ENCODE measurements at regions not wholly inside any gene's neighbourhood (a gene's known extent, or its start where the extent isn't known, plus 50 kb on each side); places are given as distances from the start of the nearest gene placed in this dataset.

DNA sequence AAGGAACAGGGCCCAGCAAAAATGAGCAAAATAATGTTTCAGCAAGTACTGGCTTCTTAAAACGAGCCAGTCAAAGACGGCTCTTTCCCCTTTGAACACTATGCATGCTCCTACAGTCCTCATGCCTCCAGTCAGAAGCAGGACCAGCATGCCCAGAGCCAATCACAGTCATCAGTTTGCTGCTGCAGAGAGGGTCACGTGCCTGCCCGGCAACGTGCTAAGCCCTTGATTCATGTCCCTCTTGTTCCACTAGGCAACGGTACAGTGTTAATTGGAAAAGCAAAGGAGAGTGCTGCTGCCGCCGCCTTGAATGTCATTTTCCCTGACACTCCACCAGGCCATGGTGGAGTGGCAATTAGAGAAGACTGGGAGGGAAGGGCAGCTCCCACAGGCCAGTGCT lies 500.1 kb downstream of the OCA2 start (continued):
- TF ChIP-seq, protein P1, sequence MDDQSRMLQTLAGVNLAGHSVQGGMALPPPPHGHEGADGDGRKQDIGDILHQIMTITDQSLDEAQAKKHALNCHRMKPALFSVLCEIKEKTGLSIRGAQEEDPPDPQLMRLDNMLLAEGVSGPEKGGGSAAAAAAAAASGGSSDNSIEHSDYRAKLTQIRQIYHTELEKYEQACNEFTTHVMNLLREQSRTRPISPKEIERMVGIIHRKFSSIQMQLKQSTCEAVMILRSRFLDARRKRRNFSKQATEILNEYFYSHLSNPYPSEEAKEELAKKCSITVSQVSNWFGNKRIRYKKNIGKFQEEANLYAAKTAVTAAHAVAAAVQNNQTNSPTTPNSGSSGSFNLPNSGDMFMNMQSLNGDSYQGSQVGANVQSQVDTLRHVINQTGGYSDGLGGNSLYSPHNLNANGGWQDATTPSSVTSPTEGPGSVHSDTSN (IDR thresholded peaks at IDR 0.05) = no peak
- no peak for TF ChIP-seq NFE2L2 (conservative IDR thresholded peaks at IDR 0.05; ENCODE audit: low read length)
- TF ChIP-seq, protein P2, sequence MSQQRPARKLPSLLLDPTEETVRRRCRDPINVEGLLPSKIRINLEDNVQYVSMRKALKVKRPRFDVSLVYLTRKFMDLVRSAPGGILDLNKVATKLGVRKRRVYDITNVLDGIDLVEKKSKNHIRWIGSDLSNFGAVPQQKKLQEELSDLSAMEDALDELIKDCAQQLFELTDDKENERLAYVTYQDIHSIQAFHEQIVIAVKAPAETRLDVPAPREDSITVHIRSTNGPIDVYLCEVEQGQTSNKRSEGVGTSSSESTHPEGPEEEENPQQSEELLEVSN (IDR thresholded peaks at IDR 0.05; ENCODE audit: borderline replicate concordance, low read depth) = no peak

DNA sequence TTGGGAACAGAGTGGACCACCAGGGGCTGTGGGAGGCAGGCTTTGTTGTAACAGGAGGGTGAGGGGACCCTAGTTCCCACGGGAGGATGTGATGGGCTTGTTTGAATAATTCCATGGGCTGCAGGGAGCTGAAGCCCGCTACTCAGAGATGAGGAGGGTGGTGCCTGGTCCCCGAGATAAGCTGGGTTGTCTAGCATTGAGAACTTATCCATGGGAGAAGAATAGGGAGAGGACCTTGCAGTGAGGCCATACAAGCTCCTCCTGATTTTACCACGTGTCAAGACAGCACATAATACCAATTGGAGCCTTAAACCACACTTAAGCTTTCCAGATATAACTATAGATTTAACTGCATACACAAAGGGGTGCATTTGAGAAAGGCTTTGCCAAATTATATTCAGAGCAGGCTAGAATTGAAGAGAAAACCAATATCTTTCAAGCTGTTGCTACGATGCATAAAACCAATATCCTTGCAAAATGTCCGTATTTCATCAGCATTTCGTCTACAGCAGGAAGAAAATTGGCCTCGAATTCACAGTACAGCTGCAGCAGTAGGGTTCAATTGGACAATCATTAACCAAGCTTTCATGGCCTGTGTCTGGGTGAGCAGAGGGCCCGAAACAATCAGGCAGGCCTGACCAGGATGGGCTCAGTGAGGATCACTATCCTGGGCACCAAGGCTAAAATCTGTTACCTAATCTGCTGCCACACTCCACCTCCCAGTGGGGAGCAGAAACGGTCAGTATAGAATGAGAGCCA lies 500.7 kb downstream of the OCA2 start:
- Histone ChIP-seq H3K4me1 (peaks cover 4% of the 10 kb centered on the region; the same call in 1 of the 3 replicates), H3K4me3 (no peak overlapping the region), H3K9me3 (peaks cover 2% of the 10 kb centered on the region; the same call in 1 of the 3 replicates), H3K27ac (no peak overlapping the region), H3K4me2 (no peak overlapping the region)
- CTCF ChIA-PET = interaction anchor here (1.0 kb wide), 1 partner anchor 33 kb away, joined by 3 read pairs; no protein-coding TSS in a partner anchor
- no peak for ATAC-seq
- no peak for DNase-seq (ENCODE audit: low read depth in 1 of 2, low spot score in 1 of 2)
- TF ChIP-seq HEYL (CRISPR knock-in tag; IDR thresholded peaks at IDR 0.05) = no peak
- no peak for TF ChIP-seq ZC3H11A (IDR thresholded peaks at IDR 0.05)
- TF ChIP-seq CBX2 (IDR thresholded peaks at IDR 0.05; ENCODE audit: borderline replicate concordance, low read depth) = no peak
- TF ChIP-seq EHMT2 (IDR thresholded peaks at IDR 0.05; ENCODE audit: low read depth) = no peak
- TF ChIP-seq, protein P3, sequence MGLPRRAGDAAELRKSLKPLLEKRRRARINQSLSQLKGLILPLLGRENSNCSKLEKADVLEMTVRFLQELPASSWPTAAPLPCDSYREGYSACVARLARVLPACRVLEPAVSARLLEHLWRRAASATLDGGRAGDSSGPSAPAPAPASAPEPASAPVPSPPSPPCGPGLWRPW (IDR thresholded peaks at IDR 0.05) = no peak
- TF ChIP-seq JUNB (IDR thresholded peaks at IDR 0.05) = no peak
- TF ChIP-seq KDM5A (IDR thresholded peaks at IDR 0.05) = no peak
- no peak for TF ChIP-seq JUN (IDR thresholded peaks at IDR 0.05)
- TF ChIP-seq ZNF302 (CRISPR knock-in tag; IDR thresholded peaks at IDR 0.05) = no peak
- TF ChIP-seq CHD4 (IDR thresholded peaks at IDR 0.05; ENCODE audit: borderline replicate concordance) = no peak
- TF ChIP-seq HOXB5 (CRISPR knock-in tag; IDR thresholded peaks at IDR 0.05) = no peak
- TF ChIP-seq RARB (CRISPR knock-in tag; IDR thresholded peaks at IDR 0.05) = no peak
- TF ChIP-seq CEBPB (IDR thresholded peaks at IDR 0.05) = no peak
- TF ChIP-seq FOXS1 (CRISPR knock-in tag; IDR thresholded peaks at IDR 0.05) = no peak
- 17% methylated on average over 10 of the region's 10 CpGs for WGBS (ENCODE audit: missing lambda C conversion rate)
- FAIRE-seq = no peak
- POLR2A ChIA-PET = no interaction called here

DNA sequence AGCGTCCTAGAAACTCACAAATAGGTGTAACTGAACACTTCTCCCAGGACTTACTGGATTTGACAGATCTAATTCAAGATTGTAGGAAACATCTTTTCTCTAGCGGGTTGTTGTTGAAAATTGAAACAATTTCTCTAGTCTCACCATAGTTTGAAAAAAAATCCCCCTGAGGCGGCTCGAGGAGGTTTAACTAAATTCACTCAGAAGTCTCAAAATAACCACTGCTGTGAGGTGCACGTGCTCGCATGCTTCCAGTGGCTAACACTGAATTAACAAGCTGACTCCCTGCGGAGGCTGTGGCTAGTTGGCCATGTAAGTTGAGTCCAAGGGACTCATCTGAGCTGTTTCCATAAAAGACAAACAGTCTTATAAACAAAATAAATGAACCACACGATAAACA lies 503.9 kb downstream of the OCA2 start:
- ChIA-PET CTCF (no interaction called here), POLR2A (no interaction called here)
- H3K4me1 ChIP-seq = no peaks in the 10 kb centered on the region
- no peak for FAIRE-seq
- WGBS (ENCODE audit: missing lambda C conversion rate) = 8% methylated on average over 8 of the region's 8 CpGs
- no peak for ATAC-seq
- H3K9me3 ChIP-seq = peaks cover 4% of the 10 kb centered on the region; the same call in 1 of the 3 replicates
- no peak overlapping the region for H3K4me2 ChIP-seq
- H3K27ac ChIP-seq = no peak overlapping the region
- TF ChIP-seq FOSL2 (IDR thresholded peaks at IDR 0.05) (no peak), FOSL2 (CRISPR knock-in tag; IDR thresholded peaks at IDR 0.05) (no peak), PHF8 (IDR thresholded peaks at IDR 0.05; ENCODE audit: borderline replicate concordance, low read depth) (no peak), EP300 (IDR thresholded peaks at IDR 0.05) (no peak), ZSCAN20 (CRISPR knock-in tag; IDR thresholded peaks at IDR 0.05) (no peak), SMC3 (IDR thresholded peaks at IDR 0.05) (no peak), KDM1A (IDR thresholded peaks at IDR 0.05; ENCODE audit: low read depth) (no peak), MAZ (IDR thresholded peaks at IDR 0.05; ENCODE audit: borderline replicate concordance, low read depth, low read length) (no peak), NR3C1 (IDR thresholded peaks at IDR 0.05) (no peak), MAFK (IDR thresholded peaks at IDR 0.05; ENCODE audit: partially characterized antibody) (no peak), POLR2AphosphoS2 (conservative IDR thresholded peaks at IDR 0.05; ENCODE audit: low read length) (no peak), FOXS1 (CRISPR knock-in tag; IDR thresholded peaks at IDR 0.05) (no peak)
- TF ChIP-seq, protein P4, sequence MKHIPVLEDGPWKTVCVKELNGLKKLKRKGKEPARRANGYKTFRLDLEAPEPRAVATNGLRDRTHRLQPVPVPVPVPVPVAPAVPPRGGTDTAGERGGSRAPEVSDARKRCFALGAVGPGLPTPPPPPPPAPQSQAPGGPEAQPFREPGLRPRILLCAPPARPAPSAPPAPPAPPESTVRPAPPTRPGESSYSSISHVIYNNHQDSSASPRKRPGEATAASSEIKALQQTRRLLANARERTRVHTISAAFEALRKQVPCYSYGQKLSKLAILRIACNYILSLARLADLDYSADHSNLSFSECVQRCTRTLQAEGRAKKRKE (CRISPR knock-in tag; IDR thresholded peaks at IDR 0.05; ENCODE audit: low read depth) = no peak
- TF ChIP-seq, protein P5, sequence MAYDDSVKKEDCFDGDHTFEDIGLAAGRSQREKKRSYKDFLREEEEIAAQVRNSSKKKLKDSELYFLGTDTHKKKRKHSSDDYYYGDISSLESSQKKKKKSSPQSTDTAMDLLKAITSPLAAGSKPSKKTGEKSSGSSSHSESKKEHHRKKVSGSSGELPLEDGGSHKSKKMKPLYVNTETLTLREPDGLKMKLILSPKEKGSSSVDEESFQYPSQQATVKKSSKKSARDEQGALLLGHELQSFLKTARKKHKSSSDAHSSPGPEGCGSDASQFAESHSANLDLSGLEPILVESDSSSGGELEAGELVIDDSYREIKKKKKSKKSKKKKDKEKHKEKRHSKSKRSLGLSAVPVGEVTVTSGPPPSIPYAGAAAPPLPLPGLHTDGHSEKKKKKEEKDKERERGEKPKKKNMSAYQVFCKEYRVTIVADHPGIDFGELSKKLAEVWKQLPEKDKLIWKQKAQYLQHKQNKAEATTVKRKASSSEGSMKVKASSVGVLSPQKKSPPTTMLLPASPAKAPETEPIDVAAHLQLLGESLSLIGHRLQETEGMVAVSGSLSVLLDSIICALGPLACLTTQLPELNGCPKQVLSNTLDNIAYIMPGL (CRISPR knock-in tag; IDR thresholded peaks at IDR 0.05; ENCODE audit: borderline replicate concordance) = no peak
- no peak overlapping the region for H3K4me3 ChIP-seq
- no peak for DNase-seq (ENCODE audit: low read depth in 1 of 2, low spot score in 1 of 2)
